ENCODE measurements at regions not wholly inside any gene's neighbourhood (a gene's known extent, or its start where the extent isn't known, plus 50 kb on each side); places are given as distances from the start of the nearest gene placed in this dataset.

GRCh38 chr13:85089186-85089585, 710.0 kb downstream of the SLITRK6 start:
- in situ Hi-C loops (cut with MboI; ENCODE audit: low sequenced_read_pairs), result no loop called here
- POLR2A ChIA-PET (ENCODE audit: unreplicated experiment), result no interaction called here
- no peaks in the 10 kb centered on the region for H3K4me1 ChIP-seq (ENCODE audit: control insufficient read depth, insufficient read depth, low read length)

More at GRCh38 chr13:85089186-85089585, 710.0 kb downstream of the SLITRK6 start:
- TF ChIP-seq MAZ (IDR thresholded peaks at IDR 0.05; ENCODE audit: borderline replicate concordance, low read depth, low read length), result no peak
- no peak for TF ChIP-seq CHD1 (IDR thresholded peaks at IDR 0.05; ENCODE audit: low read depth, low read length)
- TF ChIP-seq NFE2L2 (IDR thresholded peaks at IDR 0.05; ENCODE audit: low read depth, low read length), result no peak
- TF ChIP-seq SMC3 (IDR thresholded peaks at IDR 0.05; ENCODE audit: low read depth, low read length), result no peak
- no peak overlapping the region for H3K56ac ChIP-seq (ENCODE audit: extremely low read depth, insufficient read depth, low read length)
- no peaks in the 10 kb centered on the region for H4K20me1 ChIP-seq (ENCODE audit: insufficient read depth, low read length)
- no peak overlapping the region for H3K9ac ChIP-seq (ENCODE audit: low read depth, low read length)
- H3K36me3 ChIP-seq (ENCODE audit: control insufficient read depth, insufficient read depth, low read length), result no peaks in the 10 kb centered on the region
- no peaks in the 10 kb centered on the region for H3K79me1 ChIP-seq (ENCODE audit: low read depth in 1 of 2, low read length in 2 of 2)
- H2AK5ac ChIP-seq (ENCODE audit: low read depth, low read length), result no peak overlapping the region
- no peak overlapping the region for H4K91ac ChIP-seq (ENCODE audit: insufficient read depth, low read depth, low read length)
- no peak overlapping the region for H2BK120ac ChIP-seq (ENCODE audit: low read depth, low read length)
- no peak overlapping the region for H3K4me3 ChIP-seq (ENCODE audit: insufficient read depth, low read depth, low read length)
- no peak overlapping the region for H3K23ac ChIP-seq (ENCODE audit: low read depth, low read length)
- no peak for DNase-seq
- CTCF ChIA-PET, result interaction anchor here (1.3 kb wide), 1 partner anchor 11 kb away, joined by 3 read pairs; no protein-coding TSS in a partner anchor
- intact Hi-C loops (cut with micrococcal nuclease), result no loop called here
- no peak overlapping the region for H2BK15ac ChIP-seq (ENCODE audit: low read depth, low read length)
- dilution Hi-C loops (cut with HindIII; ENCODE audit: low sequenced_read_pairs, unreplicated experiment), result no loop called here
- no peak overlapping the region for H3K14ac ChIP-seq (replicated peaks; ENCODE audit: low read depth, low read length)
- H4K8ac ChIP-seq (ENCODE audit: low read depth in 2 of 2, low read length in 2 of 2), result no peak overlapping the region
- no peak overlapping the region for H3K4ac ChIP-seq (ENCODE audit: low read depth, low read length)
- H3K27ac ChIP-seq (ENCODE audit: insufficient read depth, low read length), result no peak overlapping the region
- H3K9me3 ChIP-seq (ENCODE audit: control insufficient read depth, insufficient read depth, low read length), result no peaks in the 10 kb centered on the region
- H3K4me2 ChIP-seq (ENCODE audit: low read depth, low read length), result no peak overlapping the region
- no peaks in the 10 kb centered on the region for H3K27me3 ChIP-seq (ENCODE audit: control insufficient read depth, insufficient read depth, low read length)
- no TSS peak for BruUV-seq (replicated peaks)
- H3K18ac ChIP-seq (ENCODE audit: low read depth, low read length), result no peak overlapping the region
- H2BK20ac ChIP-seq (ENCODE audit: low read depth, low read length), result no peak overlapping the region
- ATAC-seq (ENCODE audit: low read depth), result no peak
- no peak overlapping the region for H2AFZ ChIP-seq (replicated peaks; ENCODE audit: low read length, poor library complexity)
- no CpG with 5 or more reads among the region's 2 CpGs for WGBS, 2 experiments (ENCODE audit: extremely low coverage in 2 of 2, insufficient read length in 1 of 2)
- no peaks in the 10 kb centered on the region for H3K9me1 ChIP-seq (ENCODE audit: insufficient read depth, low read length)
- H2AK9ac ChIP-seq (replicated peaks; ENCODE audit: low read depth, low read length, poor library complexity), result no peak overlapping the region
- no peak overlapping the region for H4K5ac ChIP-seq (ENCODE audit: low read depth, low read length)
- H2BK5ac ChIP-seq (ENCODE audit: low read depth, low read length, poor library complexity, severe bottlenecking), result no peak overlapping the region

All from IMR-90 (cell line).